ENCODE measurements at regions not wholly inside any gene's neighbourhood (a gene's known extent, or its start where the extent isn't known, plus 50 kb on each side); places are given as distances from the start of the nearest gene placed in this dataset.

DNA sequence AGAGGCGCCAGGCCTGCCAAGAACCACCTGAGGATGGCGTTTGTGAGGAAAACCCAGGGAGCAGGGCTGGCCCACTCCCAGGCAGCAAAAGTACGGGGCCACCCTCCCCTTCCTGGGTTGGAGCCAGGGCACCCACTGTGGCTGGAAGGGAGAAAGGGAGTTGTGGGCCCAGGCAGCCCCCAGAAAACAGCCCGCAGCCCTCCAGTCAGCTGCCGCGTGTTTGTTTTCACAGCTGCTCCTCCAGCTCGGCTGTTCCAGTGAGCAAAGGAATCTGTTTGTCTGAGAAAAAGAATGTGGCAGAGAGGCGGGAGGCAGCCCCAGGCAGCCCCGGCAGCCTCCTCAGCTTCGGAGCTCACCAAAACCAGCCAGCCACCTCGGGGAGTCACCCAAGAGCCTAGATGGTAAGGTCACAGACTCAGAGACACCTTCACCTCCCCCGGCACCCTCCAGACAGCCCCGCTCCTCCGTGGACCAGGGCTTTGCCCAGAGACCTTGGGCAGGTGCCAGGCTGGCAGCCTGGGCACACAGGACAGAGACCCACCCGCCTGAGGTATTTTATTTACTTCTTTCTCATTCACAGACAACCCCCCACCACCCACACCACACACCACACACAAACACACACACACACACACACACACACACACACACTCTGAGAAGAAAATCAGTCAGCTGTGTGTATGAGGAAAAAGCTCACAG lies 338.1 kb downstream of the BCOR start:
- TF ChIP-seq, protein P1, sequence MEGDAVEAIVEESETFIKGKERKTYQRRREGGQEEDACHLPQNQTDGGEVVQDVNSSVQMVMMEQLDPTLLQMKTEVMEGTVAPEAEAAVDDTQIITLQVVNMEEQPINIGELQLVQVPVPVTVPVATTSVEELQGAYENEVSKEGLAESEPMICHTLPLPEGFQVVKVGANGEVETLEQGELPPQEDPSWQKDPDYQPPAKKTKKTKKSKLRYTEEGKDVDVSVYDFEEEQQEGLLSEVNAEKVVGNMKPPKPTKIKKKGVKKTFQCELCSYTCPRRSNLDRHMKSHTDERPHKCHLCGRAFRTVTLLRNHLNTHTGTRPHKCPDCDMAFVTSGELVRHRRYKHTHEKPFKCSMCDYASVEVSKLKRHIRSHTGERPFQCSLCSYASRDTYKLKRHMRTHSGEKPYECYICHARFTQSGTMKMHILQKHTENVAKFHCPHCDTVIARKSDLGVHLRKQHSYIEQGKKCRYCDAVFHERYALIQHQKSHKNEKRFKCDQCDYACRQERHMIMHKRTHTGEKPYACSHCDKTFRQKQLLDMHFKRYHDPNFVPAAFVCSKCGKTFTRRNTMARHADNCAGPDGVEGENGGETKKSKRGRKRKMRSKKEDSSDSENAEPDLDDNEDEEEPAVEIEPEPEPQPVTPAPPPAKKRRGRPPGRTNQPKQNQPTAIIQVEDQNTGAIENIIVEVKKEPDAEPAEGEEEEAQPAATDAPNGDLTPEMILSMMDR (IDR thresholded peaks at IDR 0.05) = no peak
- no peak for TF ChIP-seq POLR2A (IDR thresholded peaks at IDR 0.05)

Measured in thyroid gland (tissue), 4 donors.